HG03066 (cell line): ENCODE measurements at regions not wholly inside any gene's neighbourhood (a gene's known extent, or its start where the extent isn't known, plus 50 kb on each side); places are given as distances from the start of the nearest gene placed in this dataset.

ENCODE experiments used
- ATAC-seq: cut with Tn5 transposase; IDR thresholded peaks from one replicate; pipeline ENCODE4 v1.9.1; 2021; ENCODE audit warnings: low read depth; ENCODE audit not compliant: unreplicated experiment

GRCh38 chr3:72595927-72596610 is 252.2 kb downstream of the SHQ1 start:
- ATAC-seq, result no peak

DNA sequence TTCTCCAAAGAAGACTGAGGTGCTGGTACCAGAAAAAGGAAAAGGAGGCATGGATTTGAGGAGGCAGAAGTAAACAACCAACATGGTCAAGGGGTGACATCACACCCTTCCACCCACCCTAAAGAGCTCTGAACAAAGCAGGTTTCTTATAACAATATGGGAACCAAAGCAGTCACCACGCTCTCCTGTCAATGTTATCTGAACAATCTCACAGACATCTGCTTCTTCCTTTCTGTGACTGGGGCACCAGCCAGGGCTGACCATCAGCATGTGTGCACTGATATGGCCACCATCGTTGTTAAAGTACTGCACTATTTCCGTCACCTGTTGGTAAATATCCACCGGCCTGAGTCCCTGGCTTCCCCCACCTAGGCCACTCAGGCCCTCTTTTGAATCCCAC is 252.9 kb downstream of the SHQ1 start:
- no peak for ATAC-seq

DNA sequence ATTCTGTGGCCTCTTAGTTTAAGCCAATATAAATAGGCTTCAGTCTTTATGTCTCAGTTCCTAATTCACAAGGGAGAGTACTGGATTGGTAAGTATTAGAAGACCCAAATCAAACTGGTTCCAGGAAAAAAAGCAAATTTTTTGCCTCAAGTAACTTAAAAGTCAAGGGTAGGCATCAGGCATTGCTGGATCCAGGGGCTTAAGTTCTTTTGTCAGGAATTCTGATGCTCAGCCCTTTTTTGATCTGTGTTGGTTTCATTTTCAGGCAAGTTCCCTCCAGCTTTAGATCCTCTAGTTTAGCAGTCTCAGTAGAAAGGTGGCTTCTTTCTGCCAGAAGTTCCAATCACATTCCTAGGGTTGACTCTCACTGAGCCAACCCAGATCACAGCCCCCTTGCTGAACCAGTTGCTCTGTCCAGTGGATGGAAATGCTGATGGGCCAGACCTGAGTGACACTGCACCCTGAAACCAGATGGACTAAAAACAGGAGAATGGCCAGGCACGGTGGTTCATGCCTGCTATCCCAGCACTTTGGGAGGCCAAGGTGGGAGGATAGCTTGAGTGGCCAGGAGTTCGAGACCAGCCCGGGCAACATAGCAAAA is 253.5 kb downstream of the SHQ1 start:
- ATAC-seq, result no peak

DNA sequence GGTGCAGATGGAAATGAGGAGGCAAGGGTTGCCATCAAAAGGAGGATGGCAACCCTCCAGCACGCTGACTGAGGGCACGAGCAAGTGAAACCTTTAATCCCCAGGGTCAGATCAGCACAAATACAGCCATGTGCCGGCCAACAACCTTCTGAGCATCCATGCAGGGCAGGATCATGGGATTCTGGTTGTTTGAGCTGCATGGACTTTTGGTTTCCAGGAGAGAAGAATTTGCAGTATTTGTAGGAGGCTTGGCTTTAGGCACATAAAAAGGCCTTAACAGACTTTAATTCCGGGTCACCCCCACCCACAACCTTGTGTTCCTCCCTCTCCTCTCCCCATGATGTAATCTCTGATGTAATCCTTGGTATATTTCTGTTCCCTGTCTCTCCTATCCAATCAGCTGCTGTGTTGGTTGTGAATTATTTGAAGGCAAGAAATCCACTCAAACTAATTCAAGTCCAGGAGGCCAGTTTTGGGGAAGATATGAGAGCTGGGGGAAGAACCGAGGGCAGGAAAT is 254.3 kb downstream of the SHQ1 start:
- no peak for ATAC-seq

GRCh38 chr3:72591522-72592421 is 256.5 kb downstream of the SHQ1 start:
- no peak for ATAC-seq

DNA sequence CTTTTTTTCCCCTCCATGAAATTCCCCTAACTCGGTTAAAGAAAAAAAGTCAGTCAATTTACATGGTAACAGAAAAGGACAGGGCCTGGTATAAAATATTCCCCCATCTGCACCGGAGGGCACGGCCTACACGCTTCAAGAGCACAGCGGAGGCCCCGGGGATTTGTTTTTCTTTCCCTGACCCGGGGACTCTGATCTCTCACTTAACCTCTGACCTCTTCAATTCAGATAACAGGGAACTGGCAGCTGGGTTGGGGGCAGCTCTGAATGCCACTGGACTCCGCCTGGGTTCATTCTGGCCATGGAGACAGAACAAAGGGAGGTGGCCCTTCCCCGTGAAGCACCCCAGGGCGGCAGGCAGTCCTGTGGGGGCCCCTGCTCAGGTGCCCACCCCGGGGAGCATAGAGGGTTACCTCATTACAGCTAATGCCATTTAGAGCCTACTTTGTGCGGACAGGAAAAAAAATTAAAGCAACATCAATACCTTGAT is 257.5 kb downstream of the SHQ1 start:
- no peak for ATAC-seq

GRCh38 chr3:72587282-72587681 is 261.0 kb downstream of the SHQ1 start:
- ATAC-seq, result no peak

DNA sequence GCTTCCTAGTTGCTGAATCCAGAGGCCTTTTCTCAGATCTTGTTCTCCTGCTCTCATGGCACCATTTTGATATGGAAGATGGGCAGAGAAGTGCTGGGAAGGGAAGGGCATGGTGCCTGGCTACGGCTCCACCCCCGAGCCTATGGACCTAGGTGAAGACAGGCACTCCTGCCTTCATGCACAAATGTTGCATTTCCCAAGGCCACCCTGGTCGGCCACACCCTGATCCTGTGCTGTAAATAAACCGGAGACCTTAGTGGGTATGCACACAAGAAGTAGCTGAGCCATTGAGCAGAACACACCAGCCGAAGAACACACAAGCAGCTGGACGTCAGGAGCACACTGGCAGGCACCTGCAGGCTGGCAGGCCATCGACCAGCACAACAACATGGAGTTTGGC is 261.6 kb downstream of the SHQ1 start:
- ATAC-seq, result no peak

- no peak for ATAC-seq
Measured at GRCh38 chr3:72585966-72586365, 262.3 kb downstream of the SHQ1 start.

DNA sequence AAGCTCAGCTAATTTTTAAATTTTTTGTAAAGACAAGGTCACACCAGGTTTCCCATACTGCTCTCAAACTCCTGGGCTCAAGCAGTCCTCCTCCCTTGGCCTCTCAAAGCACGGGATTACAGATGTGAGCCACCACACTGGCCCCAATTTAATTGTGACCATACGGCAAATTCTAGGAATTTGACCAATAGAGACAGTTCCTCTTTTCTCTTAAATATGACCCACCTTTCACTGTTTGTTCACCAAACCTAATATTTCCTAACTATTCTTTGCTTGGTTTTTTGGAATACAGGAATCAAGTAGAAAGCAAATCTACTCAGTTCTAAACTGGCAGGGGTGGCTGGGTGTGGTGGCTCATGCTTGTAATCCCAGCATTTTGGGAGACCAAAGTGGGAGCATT is 264.0 kb downstream of the SHQ1 start:
- no peak for ATAC-seq

DNA sequence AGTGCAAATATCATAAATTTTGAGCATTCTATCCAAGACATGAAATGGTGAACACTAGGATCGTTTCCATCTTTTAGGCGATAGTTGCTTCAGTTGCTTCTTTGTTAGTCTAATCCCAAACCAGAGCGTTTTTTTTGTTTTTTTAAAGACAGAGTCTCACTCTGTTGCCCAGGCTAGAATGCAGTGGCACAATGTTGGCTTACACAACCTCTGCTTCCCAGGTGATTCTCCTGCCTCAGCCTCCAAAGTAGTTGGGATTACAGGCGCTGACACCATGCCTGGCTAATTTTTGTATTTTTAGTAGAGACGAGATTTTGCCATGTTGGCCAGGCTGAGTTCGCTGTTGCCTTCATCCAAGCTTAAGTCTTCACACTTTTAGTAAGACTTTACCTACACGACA is 265.3 kb downstream of the SHQ1 start:
- ATAC-seq, result no peak

DNA sequence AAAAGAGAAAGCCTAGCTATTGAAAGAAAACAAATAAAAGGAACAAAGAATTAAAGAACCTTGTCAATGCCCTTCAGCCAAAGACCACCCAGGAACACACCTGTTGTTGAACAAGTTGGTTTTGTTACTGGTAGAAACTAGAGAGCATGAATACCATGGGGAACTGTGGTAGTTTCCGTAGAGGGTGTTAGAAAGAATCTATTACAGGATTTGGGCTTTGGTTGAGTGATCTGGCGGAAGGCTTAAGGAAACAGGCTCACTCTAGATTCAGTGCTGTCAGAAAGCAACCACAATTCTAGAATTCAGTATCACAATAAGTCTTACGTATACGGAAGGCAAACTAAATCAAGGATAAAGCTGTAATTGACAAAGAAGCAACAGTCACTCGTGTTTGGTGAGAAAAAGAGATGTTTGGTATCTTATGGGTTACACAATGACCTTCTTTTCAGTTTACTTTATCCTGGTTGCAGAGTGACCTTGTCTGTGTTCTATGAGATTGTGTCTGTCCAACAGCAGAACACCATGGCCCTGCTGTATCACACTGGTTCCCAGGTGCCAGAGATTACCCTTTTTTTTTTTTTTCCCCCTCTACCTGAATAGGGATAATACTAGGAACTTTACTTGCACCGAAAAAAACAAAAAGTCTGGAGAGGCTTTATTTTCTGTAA is 265.9 kb downstream of the SHQ1 start:
- ATAC-seq, result peak; percentile 96

DNA sequence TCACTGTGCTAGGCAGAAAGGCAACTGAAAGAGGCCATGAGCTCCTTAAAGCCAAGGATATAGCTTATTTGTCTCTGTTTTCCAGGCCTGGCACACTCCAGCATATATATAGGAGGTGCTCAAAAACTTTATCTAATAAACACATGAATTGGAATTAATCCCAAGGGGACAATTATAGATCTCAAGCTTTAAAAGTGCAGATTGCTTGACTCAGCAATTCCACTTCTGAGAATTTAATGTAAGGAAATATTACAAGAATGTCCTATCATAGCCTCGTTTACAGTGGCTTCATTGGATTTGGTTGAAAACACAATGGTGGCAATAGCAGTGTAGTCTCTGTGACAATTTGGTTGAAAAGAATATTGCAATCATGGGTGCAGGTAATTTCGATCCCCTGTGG is 267.3 kb downstream of the SHQ1 start:
- no peak for ATAC-seq

DNA sequence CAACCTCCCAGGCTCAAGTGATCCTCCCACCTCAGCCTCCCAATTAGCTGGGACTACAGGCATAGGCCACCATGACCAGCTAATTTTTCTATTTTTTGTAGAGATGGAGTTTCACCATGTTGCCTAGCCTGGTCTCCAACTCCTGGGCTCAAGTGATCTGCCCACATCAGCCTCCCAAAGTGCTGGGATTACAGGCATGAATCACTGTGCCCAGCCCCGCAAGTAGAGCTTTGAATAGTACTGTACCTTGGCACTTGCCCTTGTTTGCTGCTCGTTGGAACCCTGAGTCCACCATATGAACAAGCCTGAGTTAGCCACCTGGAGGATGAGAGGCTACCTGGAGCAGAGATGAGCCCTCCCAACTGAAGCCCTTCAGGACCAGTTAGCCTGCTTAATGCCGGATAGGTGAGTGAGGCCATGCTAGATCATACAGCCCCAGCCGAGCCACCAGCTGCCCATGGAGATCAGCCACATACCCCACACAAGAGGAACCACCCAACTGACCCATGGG is 267.9 kb downstream of the SHQ1 start:
- no peak for ATAC-seq

DNA sequence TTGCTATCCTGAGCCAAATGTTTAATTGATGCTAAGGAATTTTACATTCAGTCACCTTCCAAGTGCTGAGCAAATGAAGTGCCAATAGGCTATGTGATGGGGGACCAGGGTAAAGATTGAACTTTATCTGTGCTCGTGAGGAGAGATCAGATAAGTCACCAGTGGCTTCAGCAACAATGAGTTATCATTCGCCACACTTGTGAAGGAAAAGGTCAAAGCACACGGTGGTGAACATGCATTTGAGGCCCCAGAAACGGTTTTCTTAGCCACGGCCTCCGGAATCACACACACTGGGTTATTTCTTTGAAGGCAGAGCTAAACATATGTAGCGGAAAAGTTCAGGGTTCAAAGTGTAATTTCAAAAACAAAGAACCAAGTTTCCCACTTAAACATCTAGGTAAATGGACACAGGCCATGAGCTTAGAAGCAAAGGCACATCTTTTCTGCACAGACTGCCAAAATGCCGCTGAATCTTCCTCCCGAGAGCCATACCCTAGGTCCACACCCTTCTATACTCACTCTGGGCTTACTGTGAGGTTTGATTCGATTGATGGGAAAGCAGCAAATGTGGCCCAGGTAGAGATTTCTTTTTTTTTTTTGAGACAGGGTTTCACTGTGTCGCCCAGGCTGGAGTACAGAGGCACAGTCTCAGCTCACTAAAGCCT is 268.5 kb downstream of the SHQ1 start:
- no peak for ATAC-seq

GRCh38 chr3:72579191-72579580 is 269.1 kb downstream of the SHQ1 start:
- ATAC-seq, result no peak

DNA sequence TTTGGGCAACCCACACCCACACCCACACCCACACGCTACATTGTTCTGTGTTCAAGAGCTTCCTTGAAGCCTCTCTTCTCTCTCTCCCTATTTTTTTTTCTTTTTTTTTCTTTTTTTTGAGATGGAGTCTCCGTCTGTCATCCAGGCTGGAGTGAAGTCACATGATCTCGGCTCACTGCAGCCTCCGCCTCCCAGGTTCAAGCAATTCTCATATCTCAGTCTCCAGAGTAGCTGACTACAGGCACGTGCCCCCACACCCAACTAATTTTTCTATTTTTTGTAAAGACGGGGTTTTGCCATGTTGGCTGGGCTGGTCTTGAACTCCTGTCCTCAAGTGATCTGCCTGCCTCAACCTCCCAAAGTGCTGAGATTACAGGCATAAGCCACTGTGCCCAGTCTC is 271.1 kb downstream of the SHQ1 start:
- no peak for ATAC-seq

DNA sequence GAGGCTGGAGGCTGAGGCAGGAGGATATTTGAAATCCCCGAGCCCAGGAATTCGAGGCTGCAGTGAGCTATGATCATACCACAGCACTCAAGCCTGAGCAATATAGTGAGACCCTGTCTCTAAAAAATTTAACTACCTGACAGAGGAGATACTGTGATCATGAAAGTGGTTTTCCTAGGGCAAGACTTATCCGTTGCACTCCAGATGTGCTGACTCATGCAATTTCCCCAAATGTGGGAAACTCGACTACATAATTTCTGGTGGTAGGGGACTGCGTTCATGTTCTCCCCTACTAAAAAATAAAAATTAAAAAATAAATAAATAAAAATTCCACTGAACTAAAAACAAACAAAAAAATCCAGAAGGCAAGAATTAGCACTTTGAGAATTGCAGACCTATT is 271.7 kb downstream of the SHQ1 start:
- no peak for ATAC-seq

DNA sequence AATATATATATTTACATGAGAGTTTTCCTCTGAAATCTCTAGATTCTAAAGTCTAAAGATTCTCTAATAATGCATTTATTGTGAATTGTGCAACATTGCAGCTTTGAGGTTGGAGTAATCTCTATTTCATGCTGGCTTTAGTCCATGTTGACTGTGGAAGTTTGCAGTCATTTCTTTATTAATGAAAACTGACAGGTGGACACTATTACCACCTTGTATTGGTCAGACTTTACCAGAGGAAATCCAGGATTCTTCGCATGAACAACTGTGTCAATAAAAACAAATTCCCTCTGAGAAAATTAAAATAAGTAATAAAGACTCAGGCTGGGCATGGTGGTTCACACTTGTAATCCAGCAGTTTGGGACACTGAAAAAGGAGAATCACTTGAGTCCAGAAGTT is 274.1 kb downstream of the SHQ1 start:
- ATAC-seq, result no peak

GRCh38 chr3:72573051-72573450 is 275.2 kb downstream of the SHQ1 start:
- no peak for ATAC-seq
